H1 (cell line): ENCODE measurements at regions not wholly inside any gene's neighbourhood (a gene's known extent, or its start where the extent isn't known, plus 50 kb on each side); places are given as distances from the start of the nearest gene placed in this dataset.

Experiments used
- CTCF ChIA-PET: fragments of 300-600 bp; sonication (Branson Sonifier 250); formaldehyde crosslinking; loops from one replicate; lab custom pipeline; 2021; ENCODE audit not compliant: partially characterized antibody; lab: Charles Lee
- POLR2A ChIA-PET: fragments of 300-600 bp; sonication (Branson Sonifier 250); formaldehyde crosslinking; loops from one replicate; lab custom pipeline; 2021; ENCODE audit warnings: inconsistent platforms; ENCODE audit not compliant: partially characterized antibody; lab: Charles Lee
- DNase-seq, 2 experiments: peaks; one replicate each; pipeline versions ENCODE4 v3.0.0 to v3.0.0-alpha.2; 2010 to 2022; ENCODE audit warnings: low spot score in 2 of 2, low read depth in 1 of 2, mixed read lengths in 1 of 2
- FAIRE-seq: peaks from 2 replicates; lab custom pipeline; 2011; peaks lifted over from hg19 to GRCh38; lab: Jason Lieb, UNC
- H2AFZ ChIP-seq: 2 replicates; pipeline ENCODE4 v1.8.1; 2012; ENCODE audit warnings: low read length, inconsistent platforms
- H2AK5ac ChIP-seq: 2 replicates; pipeline ENCODE4 v1.6.1; 2013; ENCODE audit warnings: low read depth, low read length
- H2BK120ac ChIP-seq: replicated peaks from 2 replicates; pipeline ENCODE3; 2013; ENCODE audit warnings: low read depth, low read length, inconsistent platforms
- H2BK12ac ChIP-seq: 2 replicates; pipeline ENCODE4 v1.6.1; 2013; ENCODE audit warnings: low read depth, low read length
- H2BK15ac ChIP-seq: 2 replicates; pipeline ENCODE4 v1.6.1; 2013; ENCODE audit warnings: low read length
- H2BK20ac ChIP-seq: 2 replicates; pipeline ENCODE4 v1.6.1; 2013; ENCODE audit warnings: low read length
- H2BK5ac ChIP-seq: 2 replicates; pipeline ENCODE4 v1.6.1; 2013; ENCODE audit warnings: low read depth, low read length
- H3K14ac ChIP-seq: 2 replicates; pipeline ENCODE4 v1.6.1; 2013; ENCODE audit warnings: inconsistent platforms; ENCODE audit not compliant: insufficient read length
- H3K18ac ChIP-seq: 2 replicates; pipeline ENCODE4 v1.6.1; 2013; ENCODE audit warnings: low read length; ENCODE audit errors: extremely low read depth
- H3K23ac ChIP-seq: 2 replicates; pipeline ENCODE4 v1.6.1; 2013; ENCODE audit warnings: inconsistent platforms; ENCODE audit not compliant: insufficient read length
- H3K23me2 ChIP-seq: 2 replicates; pipeline ENCODE4 v1.6.1; 2013; ENCODE audit warnings: low read depth, low read length
- H3K27ac ChIP-seq: 2 replicates; pipeline ENCODE4 v1.6.1; 2011; ENCODE audit warnings: low read depth, low read length, inconsistent platforms
- H3K27me3 ChIP-seq, 4 experiments: replicated peaks in 1 of 4; 1 replicate in 1 of 4; 2 replicates in 3 of 4; pipeline versions ENCODE4 v1.6.1 to v1.8.1; 2011 to 2013; ENCODE audit warnings: low read length in 3 of 4, mild to moderate bottlenecking in 3 of 4, inconsistent platforms in 2 of 4, mixed read lengths in 2 of 4, moderate library complexity in 1 of 4; ENCODE audit not compliant: control insufficient read depth in 3 of 4, insufficient read depth in 3 of 4; ENCODE audit errors: extremely low read depth in 1 of 4
- H3K36me3 ChIP-seq, 4 experiments: 2 replicates each; pipeline versions ENCODE4 v1.6.1 to v1.8.1; 2011 to 2013; ENCODE audit warnings: mild to moderate bottlenecking in 4 of 4, low read length in 3 of 4, moderate library complexity in 2 of 4, control low read depth in 1 of 4, inconsistent platforms in 1 of 4; ENCODE audit not compliant: insufficient read depth in 4 of 4, control insufficient read depth in 2 of 4
- H3K4ac ChIP-seq: replicated peaks from 2 replicates; pipeline ENCODE3; 2013; ENCODE audit warnings: low read length, low read depth, mixed read lengths, inconsistent platforms; ENCODE audit not compliant: insufficient read length
- H3K4me1 ChIP-seq, 4 experiments: replicated peaks in 1 of 4; 1 replicate in 1 of 4; 2 replicates in 3 of 4; pipeline versions ENCODE4 v1.6.1 to v1.8.1; 2011 to 2013; ENCODE audit warnings: low read length in 3 of 4, inconsistent platforms in 2 of 4, mixed read lengths in 1 of 4; ENCODE audit not compliant: insufficient read depth in 4 of 4, control insufficient read depth in 3 of 4
- H3K4me2 ChIP-seq, 2 experiments: 2 replicates each; pipeline versions ENCODE4 v1.6.1 to v1.8.1; 2011 to 2013; ENCODE audit warnings: low read depth in 2 of 2, low read length in 2 of 2, control low read depth in 1 of 2, inconsistent platforms in 1 of 2, mild to moderate bottlenecking in 1 of 2; ENCODE audit not compliant: insufficient read depth in 1 of 2
- H3K4me3 ChIP-seq, 4 experiments: fragments of 200-600, 300-600 bp in 1 of 4; sonication (generic), shearing (Covaris generic), sonication (Bioruptor Twin) in 1 of 4; 2 replicates each; pipeline versions ENCODE4 v1.5.1 to v1.8.1; 2011 to 2016; ENCODE audit warnings: low read length in 4 of 4, low read depth in 3 of 4, control low read depth in 2 of 4, inconsistent platforms in 2 of 4, mild to moderate bottlenecking in 2 of 4, mixed read lengths in 1 of 4, moderate library complexity in 1 of 4; ENCODE audit not compliant: insufficient read depth in 2 of 4; ENCODE audit errors: extremely low read depth in 1 of 4
- H3K56ac ChIP-seq: replicated peaks from 2 replicates; pipeline ENCODE3; 2013; ENCODE audit warnings: low read depth, mild to moderate bottlenecking, mixed read lengths, low read length, inconsistent platforms; ENCODE audit not compliant: insufficient read length
- H3K79me1 ChIP-seq: 2 replicates; pipeline ENCODE4 v1.6.1; 2013; ENCODE audit warnings: low read depth, low read length, control low read depth
- H3K79me2 ChIP-seq, 2 experiments: 2 replicates each; pipeline versions ENCODE4 v1.6.1 to v1.8.1; 2012 to 2013; ENCODE audit warnings: low read length in 2 of 2, mild to moderate bottlenecking in 2 of 2, inconsistent platforms in 1 of 2; ENCODE audit not compliant: insufficient read depth in 2 of 2, control insufficient read depth in 1 of 2
- H3K9ac ChIP-seq, 4 experiments: replicated peaks in 1 of 4; 1 replicate in 1 of 4; 2 replicates in 3 of 4; pipeline versions ENCODE4 v1.6.1 to v1.8.1; 2011 to 2013; ENCODE audit warnings: low read depth in 3 of 4, low read length in 3 of 4, control low read depth in 2 of 4, mild to moderate bottlenecking in 2 of 4, moderate library complexity in 2 of 4, inconsistent platforms in 1 of 4; ENCODE audit errors: extremely low read depth in 1 of 4
- H3K9me3 ChIP-seq, 2 experiments: 2 replicates each; pipeline versions ENCODE4 v1.6.1 to v1.8.1; 2012 to 2013; ENCODE audit warnings: mild to moderate bottlenecking in 2 of 2, moderate library complexity in 2 of 2, control low read depth in 1 of 2, inconsistent platforms in 1 of 2, low read depth in 1 of 2, low read length in 1 of 2, mixed read lengths in 1 of 2; ENCODE audit not compliant: insufficient read depth in 2 of 2
- H4K20me1 ChIP-seq, 2 experiments: replicated peaks in 1 of 2; 2 replicates each; pipeline versions ENCODE3 to v1.8.1; 2011 to 2013; ENCODE audit warnings: inconsistent platforms in 2 of 2, low read length in 2 of 2, mild to moderate bottlenecking in 1 of 2; ENCODE audit not compliant: insufficient read depth in 2 of 2, control insufficient read depth in 1 of 2
- H4K5ac ChIP-seq: 2 replicates; pipeline ENCODE4 v1.6.1; 2013; ENCODE audit warnings: low read length, low read depth, mixed read lengths, inconsistent platforms; ENCODE audit not compliant: insufficient read length
- H4K8ac ChIP-seq: 2 replicates; pipeline ENCODE4 v1.8.0; 2013; ENCODE audit warnings: mild to moderate bottlenecking, moderate library complexity, low read length, inconsistent platforms; ENCODE audit not compliant: insufficient read depth; ENCODE audit errors: extremely low read depth
- H4K91ac ChIP-seq: replicated peaks from 2 replicates; pipeline ENCODE3; 2013; ENCODE audit warnings: low read length, mixed read lengths, inconsistent platforms; ENCODE audit not compliant: insufficient read length
- CHD2 ChIP-seq: IDR thresholded peaks from 2 replicates; pipeline ENCODE4 v1.6.1; 2012; ENCODE audit warnings: low read length, improper control_type of control experiment
- FOSL1 ChIP-seq: IDR thresholded peaks from 2 replicates; pipeline ENCODE4 v1.6.1; 2011; ENCODE audit warnings: mild to moderate bottlenecking, low read depth, low read length, moderate library complexity; ENCODE audit not compliant: insufficient read depth
- KDM1A ChIP-seq: fragments of 200-600, 300-600 bp; sonication (generic); IDR thresholded peaks from 2 replicates; pipeline ENCODE4 v1.7.1; 2016; ENCODE audit warnings: mild to moderate bottlenecking, low read length, borderline replicate concordance
- NRF1 ChIP-seq: IDR thresholded peaks from 2 replicates; pipeline ENCODE4 v1.6.1; 2011; ENCODE audit warnings: mild to moderate bottlenecking, low read depth, low read length, improper control_type of control experiment
- SUZ12 ChIP-seq: fragments of 200-600 bp; sonication (generic); IDR thresholded peaks from 2 replicates; pipeline ENCODE4 v1.6.1; 2012; ENCODE audit warnings: mild to moderate bottlenecking, inconsistent platforms, low read length, moderate library complexity, mixed read lengths
- TAF1 ChIP-seq: IDR thresholded peaks from 2 replicates; pipeline ENCODE4 v1.6.1; 2011; ENCODE audit warnings: mild to moderate bottlenecking, low read depth, low read length
- WGBS, 2 experiments: shearing (Covaris generic) in 1 of 2; methylation state at CpG; one replicate each; pipeline versions ENCODE4 v1.1.6 to v1.1.7; 2013 to 2015; ENCODE audit warnings: low lambda C conversion rate in 2 of 2, mixed read lengths in 2 of 2, inconsistent platforms in 1 of 2, low coverage in 1 of 2, missing lambda C conversion rate in 1 of 2; ENCODE audit not compliant: insufficient replicate concordance in 2 of 2, insufficient coverage in 1 of 2, insufficient read length in 1 of 2; ENCODE audit errors: extremely low coverage in 1 of 2, missing lambda C conversion rate in 1 of 2; 5-methylcytosine and 5-hydroxymethylcytosine counted together
- TF ChIP-seq, protein P1 (sequence below): IDR thresholded peaks from 2 replicates; pipeline ENCODE4 v1.6.1; 2011; ENCODE audit warnings: low read depth, mild to moderate bottlenecking, low read length; ENCODE audit not compliant: insufficient read depth

DNA sequence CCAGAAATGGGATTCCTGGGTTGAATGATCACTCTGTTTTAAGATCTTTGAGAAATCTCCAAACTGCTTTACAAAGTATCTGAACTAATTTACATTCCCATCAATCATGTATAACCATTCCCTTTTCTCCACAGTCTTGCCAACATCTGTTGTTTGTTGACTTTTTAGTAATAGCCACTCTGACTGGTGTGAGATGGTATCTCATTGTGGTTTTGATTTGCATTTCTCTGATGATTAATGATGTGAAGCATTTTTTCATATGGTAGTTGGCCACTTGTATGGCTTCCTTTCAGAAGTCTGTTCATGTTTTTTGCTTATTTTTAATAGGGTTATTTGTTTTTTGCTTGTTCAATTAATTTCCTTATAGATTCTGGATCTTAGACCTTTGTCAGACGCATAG is 211.8 kb upstream of the AVPR1A start:
- DNase-seq: no peak
- H3K27me3 ChIP-seq: no peaks in the 10 kb centered on the region
- FAIRE-seq: no peak
- no peak overlapping the region for H3K18ac ChIP-seq
- H4K91ac ChIP-seq: no peak overlapping the region
- no peak overlapping the region for H2BK120ac ChIP-seq
- H3K56ac ChIP-seq: no peak overlapping the region
- WGBS, 2 experiments: 84% methylated on average over 1 of the region's 1 CpG; no CpG with 5 or more reads in 1 of the 2 experiments
- TF ChIP-seq FOSL1 (no peak), KDM1A (no peak), CHD2 (no peak), NRF1 (no peak), SUZ12 (no peak), TAF1 (no peak)
- TF ChIP-seq, protein P1, sequence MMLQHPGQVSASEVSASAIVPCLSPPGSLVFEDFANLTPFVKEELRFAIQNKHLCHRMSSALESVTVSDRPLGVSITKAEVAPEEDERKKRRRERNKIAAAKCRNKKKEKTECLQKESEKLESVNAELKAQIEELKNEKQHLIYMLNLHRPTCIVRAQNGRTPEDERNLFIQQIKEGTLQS: no peak
- no peak overlapping the region for H4K5ac ChIP-seq
- H4K8ac ChIP-seq: no peak overlapping the region
- H3K9me3 ChIP-seq: no peaks in the 10 kb centered on the region
- peaks cover 0 to 3% (median 0%) of the 10 kb centered on the region in 4 experiments; a peak in 1 of 7 replicates for H3K4me1 ChIP-seq
- no peak overlapping the region for H3K27ac ChIP-seq
- H3K4me2 ChIP-seq: no peak overlapping the region
- no peak overlapping the region for H3K14ac ChIP-seq
- H2BK20ac ChIP-seq: no peak overlapping the region
- H3K9ac ChIP-seq: no peak overlapping the region
- no peaks in the 10 kb centered on the region for H3K79me1 ChIP-seq
- H2AFZ ChIP-seq: no peak overlapping the region
- no peaks in the 10 kb centered on the region for H3K23me2 ChIP-seq
- H3K4ac ChIP-seq: no peak overlapping the region
- POLR2A ChIA-PET: no interaction called here
- H2BK15ac ChIP-seq: no peak overlapping the region
- no peak overlapping the region for H2AK5ac ChIP-seq
- H2BK12ac ChIP-seq: no peak overlapping the region
- CTCF ChIA-PET: no interaction called here
- no peak overlapping the region for H3K23ac ChIP-seq
- no peak overlapping the region for H3K4me3 ChIP-seq
- H2BK5ac ChIP-seq: no peak overlapping the region
- H4K20me1 ChIP-seq: no peaks in the 10 kb centered on the region
- H3K79me2 ChIP-seq: no peaks in the 10 kb centered on the region
- no peaks in the 10 kb centered on the region for H3K36me3 ChIP-seq
